Thoracic aorta (tissue), 2 donors: ENCODE measurements at regions not wholly inside any gene's neighbourhood (a gene's known extent, or its start where the extent isn't known, plus 50 kb on each side); places are given as distances from the start of the nearest gene placed in this dataset.

Source experiments
- ATAC-seq: fragments of 150-250 bp; one replicate; pipeline ENCODE4 v1.8.0; 2017; ENCODE audit warnings: low read depth; ENCODE audit not compliant: insufficient number of reproducible peaks, low FRiP score
- DNase-seq: peaks from one replicate; pipeline ENCODE4 v3.0.0-alpha.2; 2020; ENCODE audit warnings: low spot score
- H3K27ac ChIP-seq, 2 donors: fragments of 200-600 bp; sonication (generic); 1 replicate in 1 of 2; 2 replicates in 1 of 2; pipeline ENCODE4 v1.5.1; 2016; ENCODE audit warnings: mild to moderate bottlenecking in 2 of 2, moderate library complexity in 2 of 2
- H3K27me3 ChIP-seq: fragments of 200-600 bp; sonication (generic); replicated peaks from 2 replicates; pipeline ENCODE4 v1.6.0; 2016; ENCODE audit warnings: mild to moderate bottlenecking; ENCODE audit not compliant: insufficient read depth
- H3K36me3 ChIP-seq: fragments of 200-600 bp; sonication (generic); one replicate; pipeline ENCODE4 v1.5.1; 2016
- H3K4me1 ChIP-seq, 2 donors: fragments of 200-600 bp; sonication (generic); 1 replicate in 1 of 2; 2 replicates in 1 of 2; pipeline versions ENCODE4 v1.5.1 to v1.6.0; 2016; ENCODE audit warnings: low read depth in 2 of 2, mild to moderate bottlenecking in 1 of 2; ENCODE audit not compliant: control insufficient read depth in 1 of 2
- H3K4me3 ChIP-seq: fragments of 200-600 bp; sonication (generic); 2 replicates; pipeline ENCODE4 v1.5.1; 2016; ENCODE audit warnings: mild to moderate bottlenecking
- H3K9me3 ChIP-seq: fragments of 200-600 bp; sonication (generic); 2 replicates; pipeline ENCODE4 v1.5.1; 2016
- TF ChIP-seq, protein P1 (sequence below): fragments of 200-600 bp; sonication (generic); IDR thresholded peaks from one replicate; pipeline ENCODE4 v1.5.1; 2019; ENCODE audit warnings: antibody characterized with exemption

DNA sequence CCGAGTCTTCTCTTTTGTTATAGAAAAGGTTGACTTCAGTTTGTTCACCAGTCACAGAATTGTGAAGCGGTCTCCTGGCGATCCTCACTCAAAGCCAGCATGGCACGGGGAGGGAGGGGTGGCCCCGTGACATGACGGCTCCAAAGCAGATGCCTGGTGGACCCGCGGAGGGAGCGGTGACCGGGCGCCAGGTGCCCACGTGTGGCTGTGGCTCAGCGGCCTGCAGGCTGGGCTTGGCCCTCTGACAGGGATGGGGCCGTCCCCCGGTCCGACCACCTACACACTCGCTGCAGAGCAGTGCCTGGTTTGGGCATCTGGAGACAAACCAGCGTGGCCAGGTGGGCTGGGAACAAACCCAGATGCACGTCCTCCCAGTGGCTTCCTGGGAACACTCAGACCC, 129.1 kb upstream of the SNTG2 start:
- H3K36me3 ChIP-seq, result no peaks in the 10 kb centered on the region
- no peak overlapping the region for H3K27ac ChIP-seq
- no peaks in the 10 kb centered on the region for H3K4me1 ChIP-seq
- H3K4me3 ChIP-seq, result no peak overlapping the region
- H3K9me3 ChIP-seq, result no peaks in the 10 kb centered on the region
- DNase-seq (no peak), ATAC-seq (no peak)
- TF ChIP-seq, protein P1, sequence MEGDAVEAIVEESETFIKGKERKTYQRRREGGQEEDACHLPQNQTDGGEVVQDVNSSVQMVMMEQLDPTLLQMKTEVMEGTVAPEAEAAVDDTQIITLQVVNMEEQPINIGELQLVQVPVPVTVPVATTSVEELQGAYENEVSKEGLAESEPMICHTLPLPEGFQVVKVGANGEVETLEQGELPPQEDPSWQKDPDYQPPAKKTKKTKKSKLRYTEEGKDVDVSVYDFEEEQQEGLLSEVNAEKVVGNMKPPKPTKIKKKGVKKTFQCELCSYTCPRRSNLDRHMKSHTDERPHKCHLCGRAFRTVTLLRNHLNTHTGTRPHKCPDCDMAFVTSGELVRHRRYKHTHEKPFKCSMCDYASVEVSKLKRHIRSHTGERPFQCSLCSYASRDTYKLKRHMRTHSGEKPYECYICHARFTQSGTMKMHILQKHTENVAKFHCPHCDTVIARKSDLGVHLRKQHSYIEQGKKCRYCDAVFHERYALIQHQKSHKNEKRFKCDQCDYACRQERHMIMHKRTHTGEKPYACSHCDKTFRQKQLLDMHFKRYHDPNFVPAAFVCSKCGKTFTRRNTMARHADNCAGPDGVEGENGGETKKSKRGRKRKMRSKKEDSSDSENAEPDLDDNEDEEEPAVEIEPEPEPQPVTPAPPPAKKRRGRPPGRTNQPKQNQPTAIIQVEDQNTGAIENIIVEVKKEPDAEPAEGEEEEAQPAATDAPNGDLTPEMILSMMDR, result no peak
- H3K27me3 ChIP-seq, result no peaks in the 10 kb centered on the region

DNA sequence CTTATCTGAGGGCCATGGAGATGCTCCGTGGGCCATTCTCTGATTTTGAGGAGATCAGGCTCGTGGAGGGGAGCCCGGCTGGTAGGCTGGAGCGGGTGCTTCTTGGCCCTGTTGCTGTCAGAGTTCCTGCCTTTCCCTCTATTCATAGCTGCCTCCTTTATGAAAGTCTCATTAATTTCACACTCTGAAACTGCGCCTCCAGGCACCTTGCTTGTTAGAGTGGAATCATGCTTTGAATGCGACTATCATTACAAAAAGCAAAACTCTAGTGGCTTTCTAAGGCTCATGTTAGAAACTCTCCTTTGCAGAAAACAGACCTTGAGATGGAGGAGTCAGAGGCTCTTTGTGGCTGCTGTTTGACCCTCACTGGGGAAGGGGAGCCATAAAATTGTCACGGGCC, 131.0 kb upstream of the SNTG2 start:
- H3K4me3 ChIP-seq, result no peak overlapping the region
- TF ChIP-seq, protein P1, result no peak
- H3K36me3 ChIP-seq, result no peaks in the 10 kb centered on the region
- no peaks in the 10 kb centered on the region for H3K4me1 ChIP-seq
- H3K9me3 ChIP-seq, result no peaks in the 10 kb centered on the region
- DNase-seq, result no peak
- no peaks in the 10 kb centered on the region for H3K27me3 ChIP-seq
- no peak overlapping the region for H3K27ac ChIP-seq
- no peak for ATAC-seq

DNA sequence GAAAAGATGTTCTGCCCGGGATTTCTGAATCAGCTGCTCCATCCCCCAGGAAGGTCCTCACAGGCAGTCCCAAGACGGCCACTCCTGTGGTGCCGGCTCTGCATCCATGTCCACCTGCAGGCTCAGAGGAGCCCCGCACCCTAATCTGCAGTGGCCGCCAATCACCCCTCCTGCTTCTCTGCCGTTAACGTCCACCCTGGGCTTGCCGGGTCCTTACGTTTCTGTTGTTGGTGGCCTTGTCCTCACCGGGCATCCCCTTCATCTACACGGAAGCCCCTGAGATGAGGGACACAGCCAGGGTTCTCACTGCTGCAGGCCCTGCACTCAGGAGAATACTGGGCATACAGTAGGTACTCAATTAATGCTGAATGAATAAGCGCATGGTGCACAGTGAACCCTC, 131.5 kb upstream of the SNTG2 start:
- DNase-seq (no peak), ATAC-seq (no peak)
- no peak overlapping the region for H3K27ac ChIP-seq
- no peaks in the 10 kb centered on the region for H3K36me3 ChIP-seq
- H3K4me1 ChIP-seq, result no peaks in the 10 kb centered on the region
- H3K9me3 ChIP-seq, result no peaks in the 10 kb centered on the region
- no peaks in the 10 kb centered on the region for H3K27me3 ChIP-seq
- no peak overlapping the region for H3K4me3 ChIP-seq
- TF ChIP-seq, protein P1, result no peak

DNA sequence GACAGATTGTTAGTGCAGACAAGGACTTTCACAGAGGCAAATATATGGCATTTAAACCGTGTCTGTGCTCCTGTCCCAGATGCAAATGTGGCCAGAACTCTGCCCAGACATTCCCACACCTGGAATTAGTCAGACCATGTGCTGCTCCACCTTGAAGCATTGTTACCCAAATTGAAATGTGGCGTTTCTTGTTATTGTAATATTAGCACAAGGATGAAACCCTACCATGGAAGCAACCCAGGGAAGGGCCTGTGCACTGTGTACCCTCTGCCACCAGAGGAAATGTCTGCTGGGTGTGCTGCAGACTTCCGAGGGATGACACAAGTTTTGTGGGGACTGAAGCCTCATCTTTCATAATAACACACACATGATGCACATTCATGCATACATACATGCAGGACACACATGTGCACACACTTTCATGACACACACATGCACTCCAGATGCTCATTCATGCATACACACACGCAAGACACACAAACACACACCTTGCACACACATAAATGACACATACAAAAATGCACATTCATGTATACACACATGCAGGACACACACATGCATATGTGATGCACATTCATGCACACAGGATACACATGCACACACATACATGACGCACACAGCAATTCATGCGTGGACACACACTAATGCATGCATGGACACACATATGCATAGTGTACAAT, 133.2 kb upstream of the SNTG2 start:
- ATAC-seq (no peak), DNase-seq (no peak)
- Histone ChIP-seq H3K36me3 (no peaks in the 10 kb centered on the region), H3K4me3 (no peak overlapping the region), H3K4me1 (no peaks in the 10 kb centered on the region), H3K27ac (no peak overlapping the region), H3K9me3 (no peaks in the 10 kb centered on the region), H3K27me3 (no peaks in the 10 kb centered on the region)
- TF ChIP-seq, protein P1, result no peak

DNA sequence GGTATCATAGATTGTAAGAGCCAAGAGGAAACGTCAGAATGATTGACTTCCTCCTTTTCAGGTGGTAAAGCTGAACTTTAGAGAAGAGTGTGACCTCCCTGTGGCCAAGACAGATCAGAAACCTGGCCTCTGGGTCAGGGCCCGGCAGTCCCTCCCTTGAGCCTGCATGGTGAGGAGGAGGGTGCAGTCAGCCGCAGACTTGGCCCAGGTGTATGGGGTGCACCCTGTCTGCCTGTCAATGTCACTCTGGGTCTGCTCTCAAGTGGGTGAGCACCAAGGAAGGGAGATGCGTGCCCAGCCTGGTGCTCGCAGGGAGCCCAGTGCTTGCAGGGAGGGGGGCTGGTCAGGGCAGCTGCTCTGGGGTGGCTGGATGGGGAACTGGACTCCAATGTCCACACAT, 134.4 kb upstream of the SNTG2 start:
- Histone ChIP-seq H3K27me3 (no peaks in the 10 kb centered on the region), H3K27ac (no peak overlapping the region), H3K4me1 (no peaks in the 10 kb centered on the region), H3K4me3 (no peak overlapping the region), H3K36me3 (no peaks in the 10 kb centered on the region), H3K9me3 (no peaks in the 10 kb centered on the region)
- no peak for DNase-seq
- TF ChIP-seq, protein P1, result no peak
- no peak for ATAC-seq
